UCSD-AML1 (cell line): ENCODE measurements at regions not wholly inside any gene's neighbourhood (a gene's known extent, or its start where the extent isn't known, plus 50 kb on each side); places are given as distances from the start of the nearest gene placed in this dataset.
"Not testable (repeated sequence)": the region's sequence is repeated elsewhere in the genome, so short reads cannot be mapped to it uniquely, and the experiment has no call there.

ENCODE experiments used
- DNase-seq: peaks from one replicate; lab custom pipeline; 2025; ENCODE audit not compliant: unreplicated experiment; lab: John Stamatoyannopoulos, UW

DNA sequence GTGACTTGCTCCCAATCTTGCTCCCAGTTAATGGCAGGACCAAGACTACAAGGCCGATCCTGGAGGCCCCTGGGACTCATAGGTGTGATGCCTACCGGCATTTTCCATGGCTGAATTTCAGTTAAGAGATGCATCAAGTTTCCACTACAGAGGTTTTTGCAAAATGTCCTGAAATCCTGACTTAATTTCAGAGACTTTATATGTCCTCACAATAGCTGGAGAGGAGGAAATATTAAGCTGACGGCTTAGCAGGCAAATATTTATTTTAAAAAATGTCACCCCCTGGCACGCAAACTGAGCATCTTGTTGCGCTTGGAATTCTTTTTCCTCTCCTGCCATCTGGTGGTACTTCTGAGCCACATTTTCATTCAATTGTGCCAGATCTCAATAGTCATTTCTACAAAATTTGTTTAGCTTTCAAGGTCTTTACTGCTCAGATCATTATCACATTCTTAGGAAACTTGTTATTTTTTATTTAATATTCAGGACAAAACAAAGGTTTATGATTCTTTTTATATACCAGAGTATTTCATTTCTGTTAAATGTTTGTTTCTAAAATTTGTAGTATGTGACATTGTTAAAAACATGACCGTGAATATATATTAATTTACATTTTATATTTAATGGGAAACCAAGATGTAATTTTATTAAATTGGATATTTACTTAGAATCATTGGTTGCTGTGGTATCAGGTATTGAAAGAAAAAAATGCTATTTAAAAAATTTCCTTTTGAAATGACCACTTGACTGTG, 189.2 kb upstream of the THRB start:
- DNase-seq, result no peak

DNA sequence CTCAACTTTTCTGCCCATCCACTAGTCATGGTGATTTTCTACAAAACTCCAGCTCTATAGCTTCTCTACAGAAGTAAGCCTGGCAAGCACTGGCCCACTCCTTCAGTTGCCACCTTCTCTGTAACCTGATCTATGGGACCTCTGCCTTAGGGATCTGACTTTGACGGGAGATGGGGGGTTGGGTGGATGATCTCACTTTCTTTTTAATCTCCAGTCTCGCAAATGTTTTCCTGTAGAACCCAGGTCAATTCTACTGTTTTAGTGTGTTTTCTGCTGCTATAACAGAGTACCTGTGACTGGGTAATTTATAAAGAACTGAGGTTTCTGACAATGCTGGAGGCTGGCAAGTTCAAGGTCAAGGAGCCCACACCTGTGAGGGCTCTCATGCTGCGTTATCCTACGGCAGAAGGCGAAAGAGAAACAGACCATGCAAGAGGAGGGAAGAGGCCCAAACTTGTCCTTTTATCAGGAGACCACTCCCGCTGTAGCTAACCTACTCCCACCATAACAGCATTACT, 189.9 kb upstream of the THRB start:
- no peak for DNase-seq

DNA sequence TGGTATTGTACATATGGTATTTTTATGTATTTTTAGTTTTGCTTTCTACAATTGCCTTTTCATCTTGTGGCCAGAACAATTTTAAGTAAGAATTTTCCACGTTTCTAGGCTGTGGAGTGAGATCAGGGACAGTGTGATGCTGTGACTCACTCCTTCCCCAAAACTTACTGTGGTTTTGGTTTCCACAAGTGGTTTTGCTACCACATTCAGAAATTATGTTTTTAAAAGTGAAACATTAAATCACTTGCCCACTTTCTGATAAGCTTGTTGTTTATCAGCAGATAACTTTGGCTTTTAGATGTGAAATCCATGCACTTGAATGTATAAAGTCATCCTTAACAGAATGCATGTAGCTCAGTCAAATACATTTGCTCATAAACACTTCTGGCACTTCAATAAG, 192.2 kb upstream of the THRB start:
- DNase-seq, result no peak

DNA sequence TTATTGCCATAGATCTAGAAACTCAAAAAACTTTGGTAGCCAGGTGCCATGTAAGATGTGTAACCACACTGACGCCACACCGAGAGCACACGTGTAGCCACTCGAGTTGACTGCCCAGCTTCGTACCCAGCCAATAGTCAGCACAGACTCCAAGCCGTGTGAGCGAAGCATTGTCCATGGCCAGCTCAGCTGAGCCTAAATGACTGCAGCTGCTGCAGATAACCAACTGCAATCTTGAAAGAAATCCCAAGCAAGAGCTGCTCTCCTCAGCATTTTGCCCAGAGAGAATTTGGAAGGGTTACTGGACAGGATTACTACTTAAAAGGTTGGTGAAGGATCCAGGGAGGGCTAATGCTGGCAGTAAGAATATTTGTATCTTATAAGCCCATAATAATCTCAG, 193.0 kb upstream of the THRB start:
- no peak for DNase-seq

DNA sequence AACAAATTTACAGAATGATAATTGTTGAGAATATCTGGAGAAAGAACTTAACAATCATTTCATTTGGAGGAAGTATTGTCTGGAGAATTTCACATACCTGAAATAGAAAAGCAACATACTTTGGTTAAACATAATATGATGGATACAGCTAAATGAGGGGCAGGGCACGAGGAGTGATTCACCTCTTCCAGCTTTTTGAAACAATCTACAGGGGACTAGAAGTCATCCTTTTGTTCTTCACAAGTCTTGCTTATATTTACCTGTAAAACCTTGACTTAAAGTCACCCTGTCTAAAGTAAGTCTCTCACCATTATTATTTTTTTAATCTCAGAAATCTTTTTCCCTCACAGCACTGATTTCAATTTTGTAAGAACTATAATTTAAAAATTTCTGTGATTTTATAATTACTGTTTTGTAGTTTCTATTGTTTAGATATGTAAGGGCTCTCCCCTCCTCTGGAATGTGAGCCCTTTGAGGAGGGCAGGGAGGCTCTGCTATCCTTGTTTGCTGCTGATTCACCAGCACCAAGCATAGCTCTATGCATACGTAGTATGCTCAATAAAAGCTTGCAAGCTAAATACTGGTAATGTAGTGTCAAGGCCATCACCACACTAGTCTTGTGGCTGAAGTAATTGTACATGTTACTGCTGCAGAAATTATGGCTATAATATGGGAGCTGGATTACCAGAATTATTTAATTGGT, 193.9 kb upstream of the THRB start:
- DNase-seq, result no peak

DNA sequence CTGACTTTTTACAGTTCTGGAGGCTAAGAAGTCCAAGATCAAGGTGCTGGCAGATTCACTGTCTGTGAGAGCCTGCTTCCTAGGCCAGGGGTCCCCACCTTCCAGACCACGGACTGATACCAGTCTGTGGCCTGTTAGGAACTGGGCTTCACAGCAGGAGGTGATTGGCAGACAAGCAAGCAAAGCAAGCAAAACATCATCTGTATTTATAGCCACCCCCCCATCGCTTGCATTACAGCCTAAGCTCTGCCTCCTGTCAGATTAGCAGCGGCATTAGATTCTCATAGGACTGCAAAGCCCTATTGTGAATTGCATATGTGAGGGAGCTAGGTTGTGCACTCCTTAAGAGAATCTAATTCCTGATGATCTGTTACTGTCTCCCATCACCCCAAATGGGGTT, 194.7 kb upstream of the THRB start:
- DNase-seq, result no peak

DNA sequence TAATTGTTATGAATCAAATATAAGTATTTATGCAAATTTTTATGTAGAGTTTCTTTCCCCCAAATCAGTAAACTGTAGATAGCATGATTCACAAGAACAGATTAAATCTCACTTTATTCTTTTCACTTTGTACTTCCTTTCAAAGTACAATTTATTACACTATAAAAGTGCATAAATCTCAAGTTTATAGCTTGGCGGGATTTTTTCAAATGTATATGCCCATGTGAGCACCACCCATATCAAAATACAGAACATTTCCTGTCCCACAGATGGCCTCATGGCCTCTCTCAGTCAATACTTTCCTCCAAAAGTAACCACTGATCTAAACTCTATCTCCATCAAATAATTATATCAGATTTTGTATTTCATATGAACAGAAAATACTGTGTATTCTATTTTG, 196.1 kb upstream of the THRB start:
- DNase-seq, result no peak

DNA sequence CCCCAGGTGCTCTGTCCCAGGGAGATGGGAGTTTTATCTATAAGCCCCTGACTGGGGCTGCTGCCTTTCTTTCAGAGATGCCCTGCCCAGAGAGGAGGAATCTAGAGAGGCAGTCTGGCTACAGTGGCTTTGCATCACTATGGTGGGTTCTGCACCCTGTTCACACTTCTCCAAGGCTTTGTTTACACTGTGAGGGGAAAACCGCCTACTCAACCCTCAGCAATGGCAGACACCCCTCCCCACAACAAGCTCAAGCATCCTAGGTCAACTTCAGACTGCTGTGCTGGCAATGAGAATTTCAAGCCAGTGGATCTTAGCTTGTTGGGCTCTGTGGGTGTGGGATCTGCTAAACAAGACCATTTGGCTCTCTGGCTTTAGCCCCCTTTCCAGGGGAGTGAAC, 204.4 kb upstream of the THRB start:
- DNase-seq, result not testable (repeated sequence)

DNA sequence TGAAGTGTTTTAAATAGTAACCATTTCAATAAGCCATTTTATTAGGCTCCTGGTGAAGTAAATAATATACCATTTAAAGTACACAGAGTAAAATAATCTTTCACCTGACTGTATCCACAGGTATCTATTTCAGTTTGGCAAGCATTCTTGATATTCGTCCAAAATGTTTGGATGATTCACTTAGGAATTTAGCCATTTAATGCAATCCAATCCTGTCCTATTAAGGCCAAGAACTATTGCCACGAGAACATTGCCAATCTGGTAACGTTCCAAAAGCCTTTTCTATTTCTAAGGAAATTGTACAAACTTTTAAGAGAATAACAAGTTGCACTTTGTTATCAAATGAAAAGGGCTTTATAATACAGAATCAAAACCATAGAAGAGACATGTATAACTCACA, 209.8 kb upstream of the THRB start:
- no peak for DNase-seq

DNA sequence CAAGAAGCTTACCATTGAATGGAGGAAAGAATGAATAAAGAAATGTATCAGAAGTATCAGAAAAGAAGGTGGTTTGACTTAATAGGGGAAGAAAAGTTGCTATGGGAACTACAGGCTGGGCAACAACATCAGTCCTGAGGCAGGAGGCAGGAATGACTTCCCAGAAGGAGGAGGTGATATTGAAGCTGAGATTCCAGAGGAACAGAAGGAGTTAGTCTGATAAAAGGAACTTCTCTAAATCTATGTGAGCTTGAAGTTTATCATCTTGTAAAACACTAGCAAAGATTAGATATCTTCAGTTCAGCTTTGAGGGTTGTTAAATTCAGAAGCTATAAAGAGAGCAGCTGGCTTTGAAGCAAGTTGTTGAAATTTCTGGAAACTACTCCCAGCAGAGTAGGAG, 213.3 kb upstream of the THRB start:
- DNase-seq, result no peak

DNA sequence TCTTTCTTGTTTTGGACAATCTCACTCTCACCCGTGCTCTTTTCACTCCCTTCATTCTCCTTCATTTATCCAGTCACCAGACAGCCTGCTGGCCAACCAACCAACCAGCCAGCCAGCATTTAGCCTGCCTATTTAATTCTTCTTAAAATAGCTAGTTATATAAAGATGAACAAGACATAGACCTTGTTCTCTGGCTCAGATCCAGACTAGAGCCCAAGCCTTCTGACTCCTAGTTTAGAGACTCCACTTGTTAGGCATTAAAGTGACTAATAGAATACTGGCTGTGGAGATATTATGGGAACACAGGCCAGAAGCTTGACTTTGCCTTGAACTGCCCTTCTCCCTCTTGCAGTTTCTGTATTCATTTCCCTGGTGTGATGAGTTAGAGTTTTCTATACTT, 215.3 kb upstream of the THRB start:
- DNase-seq, result no peak

DNA sequence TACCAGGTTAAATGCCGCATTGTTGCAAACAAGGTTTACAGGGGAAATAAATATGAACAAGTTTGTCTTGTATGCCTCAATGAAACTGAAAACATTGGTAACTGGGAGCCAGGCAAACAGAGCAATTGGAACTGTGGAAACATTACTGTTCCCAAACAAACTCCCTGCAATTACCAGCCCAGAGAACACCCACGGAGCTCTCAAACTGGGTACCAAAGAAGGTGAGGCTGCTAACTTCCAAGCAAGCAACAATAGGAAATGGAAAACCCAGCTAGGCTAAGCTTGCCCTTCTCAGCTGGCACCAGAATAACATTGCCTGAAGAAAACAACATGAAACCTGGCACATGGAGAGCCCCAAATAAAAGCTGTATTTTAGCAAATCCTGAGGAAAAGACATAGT, 218.9 kb upstream of the THRB start:
- DNase-seq, result no peak

DNA sequence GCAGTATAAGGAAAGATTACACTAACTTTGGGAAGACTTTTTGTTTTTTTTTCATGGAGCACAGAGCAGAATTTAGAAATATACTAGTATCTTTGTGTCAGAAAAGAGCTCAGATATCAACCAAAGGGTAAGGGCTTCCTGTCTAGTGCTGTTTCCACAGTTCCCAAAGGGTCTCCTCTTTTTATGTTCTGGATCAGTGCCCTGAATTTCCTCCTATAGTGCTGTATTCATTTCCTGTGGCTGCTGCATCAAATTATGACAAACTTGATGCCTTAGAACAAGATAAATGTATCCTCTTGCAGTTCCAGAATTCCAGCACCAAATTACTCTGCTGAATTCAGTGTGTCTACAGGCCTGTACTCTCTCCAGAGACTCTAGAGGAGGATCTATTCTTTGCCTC, 219.8 kb upstream of the THRB start:
- no peak for DNase-seq

DNA sequence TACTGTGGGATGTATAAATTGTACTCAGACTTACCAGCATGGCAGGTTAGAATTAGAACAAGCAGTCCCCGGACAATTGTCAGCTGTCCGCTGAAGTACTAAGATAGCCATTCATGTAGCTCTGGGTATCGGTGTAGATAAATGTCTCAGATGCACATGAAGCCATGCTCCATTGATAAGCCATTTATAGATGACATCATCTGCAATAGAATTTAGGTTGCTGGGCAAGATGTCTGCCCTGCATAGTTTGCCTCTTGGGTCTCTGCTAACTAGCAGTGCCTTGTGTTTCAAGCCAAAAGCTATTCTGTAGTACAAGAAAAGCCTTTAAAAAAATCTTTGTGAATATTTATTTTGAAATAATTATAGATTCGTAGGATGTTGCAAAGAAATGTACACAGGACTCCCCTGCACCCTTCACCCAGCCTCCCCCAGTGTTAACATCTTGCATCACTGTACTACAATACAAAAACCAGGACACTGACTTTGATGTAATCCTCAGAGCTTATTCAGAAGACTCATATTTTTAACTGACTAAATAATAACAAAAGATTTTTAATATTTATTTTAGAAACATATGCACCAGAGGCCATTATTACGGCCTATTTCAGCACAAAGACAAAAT, 220.6 kb upstream of the THRB start:
- DNase-seq, result no peak

DNA sequence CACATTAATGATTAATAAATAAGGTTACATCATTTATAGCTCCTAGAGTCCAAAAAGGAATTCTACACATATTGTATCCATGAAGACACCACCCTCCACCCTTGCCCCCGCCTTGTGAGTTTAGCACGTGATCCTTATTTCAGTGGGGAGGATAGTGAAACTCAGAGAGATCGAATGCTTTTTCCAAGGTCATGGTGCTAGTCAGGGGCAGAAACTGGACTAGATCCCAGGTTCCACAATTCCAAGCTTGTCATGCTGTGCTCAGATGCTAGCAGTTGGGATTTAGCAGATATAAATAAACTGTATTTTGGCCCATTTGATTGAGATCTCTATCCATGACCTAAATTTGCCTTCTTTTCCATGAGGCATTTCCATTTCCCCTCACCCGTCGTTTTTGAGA, 227.4 kb upstream of the THRB start:
- DNase-seq, result no peak

DNA sequence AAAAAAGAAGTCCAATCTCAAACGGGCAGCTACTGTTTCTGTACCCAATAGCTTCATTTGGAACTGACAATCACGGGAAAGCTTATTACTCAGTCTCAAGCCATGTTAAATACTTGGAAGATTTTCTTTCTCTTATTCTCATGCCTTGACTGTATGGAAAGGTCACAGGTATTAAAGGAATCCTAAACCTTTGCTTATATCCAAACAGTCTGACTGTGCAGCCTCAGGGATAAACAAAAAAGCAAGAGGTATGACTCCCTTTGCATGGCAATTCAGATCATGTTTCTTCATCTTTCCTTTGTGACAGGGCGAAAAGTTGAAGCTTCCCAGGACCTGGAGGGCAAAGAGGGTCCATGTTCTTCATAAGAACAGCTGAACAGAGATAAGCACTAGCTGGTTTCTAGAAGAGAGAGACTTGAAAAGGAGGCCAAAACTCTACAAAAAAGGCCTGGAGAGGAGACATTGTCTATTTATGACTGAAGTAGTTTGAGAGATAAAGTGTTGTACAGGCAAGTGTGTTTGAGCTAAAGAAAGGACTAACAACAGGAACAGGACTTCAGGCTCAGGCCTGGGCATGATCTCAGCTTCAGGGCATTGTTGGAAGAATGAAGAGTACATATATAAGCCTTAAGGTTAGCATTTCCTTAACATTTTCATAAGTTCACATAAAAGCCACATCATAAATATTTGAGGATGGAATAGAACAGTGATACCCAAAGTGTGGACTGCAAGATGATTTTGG, 231.0 kb upstream of the THRB start:
- no peak for DNase-seq

DNA sequence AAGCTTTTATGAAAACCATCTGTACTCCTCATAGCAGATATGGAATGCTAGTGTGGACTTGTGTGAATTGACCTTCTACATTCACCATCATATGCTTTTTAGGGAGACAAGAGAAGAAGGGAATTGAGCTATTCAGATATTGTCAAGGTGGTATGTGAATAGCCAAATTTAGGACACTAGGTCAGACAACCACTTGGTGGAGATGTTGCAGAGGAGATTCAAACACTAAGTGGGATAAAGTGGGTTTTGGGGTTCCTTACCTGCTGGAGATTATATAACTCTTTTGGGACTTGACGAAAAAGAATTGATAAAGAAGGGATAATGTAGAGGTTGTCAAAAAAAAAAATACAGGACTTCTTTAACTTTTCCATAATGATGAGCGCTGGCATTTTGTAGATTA, 231.8 kb upstream of the THRB start:
- DNase-seq, result no peak

DNA sequence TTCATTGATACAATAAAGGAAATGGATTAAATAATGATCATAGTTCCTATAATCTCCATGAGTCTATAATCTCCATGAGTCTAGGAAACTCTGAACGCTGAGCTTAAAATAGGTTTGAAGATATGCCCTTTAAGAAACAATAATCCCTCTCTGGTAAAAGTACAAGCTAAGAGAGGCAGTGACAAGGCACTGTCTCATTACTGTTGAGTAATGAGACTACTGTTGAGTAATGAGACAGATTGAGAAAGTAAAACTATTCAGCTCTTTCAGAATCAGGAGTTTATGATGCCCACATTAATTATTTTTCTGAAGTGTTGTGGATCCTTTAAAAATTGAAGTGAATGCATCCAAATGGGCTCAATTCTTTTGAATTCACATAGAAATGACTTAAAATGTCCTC, 235.5 kb upstream of the THRB start:
- no peak for DNase-seq

DNA sequence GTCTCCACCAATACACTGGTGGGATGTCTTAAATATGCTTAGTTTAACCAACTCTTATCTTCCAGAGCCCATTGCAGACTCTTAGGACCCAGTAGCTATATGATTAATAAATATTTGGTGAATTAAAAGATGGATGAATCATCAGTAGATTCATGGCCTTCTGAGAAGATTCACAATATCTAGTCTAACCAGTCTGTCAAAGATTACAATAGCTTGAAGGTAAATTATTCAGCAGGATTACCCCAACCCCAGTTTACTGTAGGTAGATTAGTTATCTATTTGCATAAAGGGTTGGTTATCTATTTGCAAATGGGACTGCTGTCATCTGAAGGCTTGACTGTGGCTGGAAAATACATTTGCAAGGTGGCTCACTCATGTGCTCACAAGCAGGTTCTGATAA, 239.4 kb upstream of the THRB start:
- DNase-seq, result no peak

DNA sequence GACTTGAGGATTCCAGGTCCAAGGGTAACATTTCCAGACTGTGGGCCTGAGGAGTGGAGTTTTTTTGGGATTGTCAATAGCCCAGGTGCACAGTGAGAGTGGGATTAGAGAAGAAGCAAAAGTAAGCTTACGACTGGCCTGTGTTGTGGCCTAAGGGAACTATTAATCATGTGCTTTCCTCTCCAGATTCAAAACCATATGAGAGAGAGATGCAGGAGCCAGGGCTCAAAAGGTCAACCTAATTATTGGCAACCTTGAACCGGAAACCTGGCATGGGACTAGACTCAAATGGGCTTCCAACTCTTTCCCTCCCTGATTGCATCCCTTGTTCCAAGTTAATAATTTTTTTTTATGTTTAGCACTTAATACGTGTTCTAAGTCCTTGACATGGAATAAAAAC, 242.1 kb upstream of the THRB start:
- no peak for DNase-seq

DNA sequence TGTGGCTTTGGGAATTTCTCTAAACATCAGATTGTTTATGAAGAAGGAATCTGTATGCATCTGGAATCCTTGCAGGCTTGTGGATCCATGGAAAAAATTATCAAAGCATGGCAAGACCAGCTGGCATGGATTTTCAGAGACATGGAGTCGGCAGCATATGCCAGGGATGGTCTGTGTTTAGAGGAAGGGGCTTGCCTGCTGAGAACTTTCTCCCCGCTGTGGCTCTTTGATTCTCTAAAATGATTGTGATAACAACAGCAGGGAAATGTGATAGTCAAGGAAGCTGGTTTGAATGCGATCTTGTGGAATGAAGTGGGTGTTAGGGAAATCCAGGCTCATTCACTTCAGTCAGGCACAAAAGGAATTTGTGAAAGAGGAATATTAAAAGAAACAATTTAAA, 245.7 kb upstream of the THRB start:
- no peak for DNase-seq

DNA sequence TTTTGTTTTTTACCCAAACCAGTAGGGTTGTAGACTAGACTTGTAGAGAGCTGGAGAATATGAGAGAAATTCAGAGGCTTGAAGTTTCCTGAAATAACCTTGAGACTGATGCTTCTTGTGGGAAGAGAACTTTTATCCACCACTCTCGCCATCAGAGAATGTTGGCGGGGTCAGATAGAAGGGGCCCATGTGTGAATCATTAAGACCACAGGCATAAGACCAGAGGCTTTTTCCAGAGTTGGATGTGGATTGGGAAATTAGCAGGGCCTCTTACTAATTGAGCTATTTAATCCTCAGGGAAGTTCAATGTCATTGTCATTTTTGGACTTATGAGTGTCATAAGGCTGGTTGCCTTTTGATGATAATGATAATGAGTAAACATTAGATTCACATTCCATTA, 246.9 kb upstream of the THRB start:
- DNase-seq, result no peak
